ENCODE measurements at regions not wholly inside any gene's neighbourhood (a gene's known extent, or its start where the extent isn't known, plus 50 kb on each side); places are given as distances from the start of the nearest gene placed in this dataset.

DNA sequence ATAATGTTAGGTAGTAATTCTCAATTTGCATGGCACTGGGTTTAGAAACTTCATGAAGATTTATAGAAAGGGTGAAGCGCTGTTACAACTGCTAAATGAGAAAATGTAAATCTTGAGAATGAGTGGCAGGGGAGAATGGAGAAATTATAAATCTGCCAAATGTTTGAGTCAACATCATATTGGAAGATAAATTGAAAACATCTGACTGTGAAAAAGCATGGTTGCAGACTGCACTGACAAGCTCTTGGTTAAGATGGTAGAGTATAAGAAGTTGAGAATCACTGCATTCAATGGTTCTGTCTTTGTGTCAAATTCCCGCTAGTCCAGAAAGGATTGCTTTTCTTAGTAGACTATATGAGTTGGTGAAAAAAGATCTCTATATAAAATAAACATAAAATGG lies 113.3 kb upstream of the DUSP10 start:
- Histone ChIP-seq H3K36me3 (ENCODE audit: insufficient read depth) (no peaks in the 10 kb centered on the region), H3K4me2 (no peak overlapping the region), H2AFZ (ENCODE audit: low read depth) (no peak overlapping the region), H3K27me3 (ENCODE audit: insufficient read depth, low read depth) (no peaks in the 10 kb centered on the region), H3K79me2 (ENCODE audit: insufficient read depth, low read depth) (no peaks in the 10 kb centered on the region), H3K9ac (no peak overlapping the region), H3K4me3 (IDR thresholded peaks at IDR 0.05; ENCODE audit: insufficient read depth, low read depth, low read length) (no peak overlapping the region), H3K4me1 (ENCODE audit: low read depth, poor library complexity, severe bottlenecking) (no peaks in the 10 kb centered on the region), H3K27ac (no peak overlapping the region), H4K20me1 (ENCODE audit: insufficient read depth) (no peaks in the 10 kb centered on the region)
- TF ChIP-seq, protein P1, sequence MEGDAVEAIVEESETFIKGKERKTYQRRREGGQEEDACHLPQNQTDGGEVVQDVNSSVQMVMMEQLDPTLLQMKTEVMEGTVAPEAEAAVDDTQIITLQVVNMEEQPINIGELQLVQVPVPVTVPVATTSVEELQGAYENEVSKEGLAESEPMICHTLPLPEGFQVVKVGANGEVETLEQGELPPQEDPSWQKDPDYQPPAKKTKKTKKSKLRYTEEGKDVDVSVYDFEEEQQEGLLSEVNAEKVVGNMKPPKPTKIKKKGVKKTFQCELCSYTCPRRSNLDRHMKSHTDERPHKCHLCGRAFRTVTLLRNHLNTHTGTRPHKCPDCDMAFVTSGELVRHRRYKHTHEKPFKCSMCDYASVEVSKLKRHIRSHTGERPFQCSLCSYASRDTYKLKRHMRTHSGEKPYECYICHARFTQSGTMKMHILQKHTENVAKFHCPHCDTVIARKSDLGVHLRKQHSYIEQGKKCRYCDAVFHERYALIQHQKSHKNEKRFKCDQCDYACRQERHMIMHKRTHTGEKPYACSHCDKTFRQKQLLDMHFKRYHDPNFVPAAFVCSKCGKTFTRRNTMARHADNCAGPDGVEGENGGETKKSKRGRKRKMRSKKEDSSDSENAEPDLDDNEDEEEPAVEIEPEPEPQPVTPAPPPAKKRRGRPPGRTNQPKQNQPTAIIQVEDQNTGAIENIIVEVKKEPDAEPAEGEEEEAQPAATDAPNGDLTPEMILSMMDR (conservative IDR thresholded peaks at IDR 0.05; ENCODE audit: low read depth, low read length): no peak

DNA sequence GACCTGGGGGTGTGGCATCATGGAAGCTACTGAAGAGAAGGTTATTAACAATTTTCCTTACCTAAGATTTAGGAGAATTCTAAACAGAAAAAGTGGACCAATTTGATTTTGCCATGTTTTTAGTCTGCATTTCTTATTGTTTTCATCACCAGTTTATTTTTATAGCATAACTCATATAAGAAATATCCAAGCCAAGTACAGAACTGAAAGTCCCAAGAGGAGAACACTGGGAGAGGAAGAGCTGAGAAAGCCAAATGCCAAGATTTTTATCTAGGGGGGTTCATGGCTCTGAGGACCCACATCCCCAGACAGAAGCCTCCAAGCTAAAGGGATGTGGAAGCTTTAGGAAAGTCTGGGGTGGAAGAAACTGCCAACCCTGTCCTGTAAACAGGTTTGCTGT lies 109.4 kb upstream of the DUSP10 start:
- Histone ChIP-seq H3K36me3 (ENCODE audit: insufficient read depth) (no peaks in the 10 kb centered on the region), H3K9ac (no peak overlapping the region), H3K79me2 (ENCODE audit: insufficient read depth, low read depth) (no peaks in the 10 kb centered on the region), H4K20me1 (ENCODE audit: insufficient read depth) (no peaks in the 10 kb centered on the region), H3K4me2 (no peak overlapping the region), H2AFZ (ENCODE audit: low read depth) (no peak overlapping the region), H3K4me1 (ENCODE audit: low read depth, poor library complexity, severe bottlenecking) (peaks cover 13% of the 10 kb centered on the region), H3K27ac (no peak overlapping the region), H3K4me3 (IDR thresholded peaks at IDR 0.05; ENCODE audit: insufficient read depth, low read depth, low read length) (no peak overlapping the region), H3K27me3 (ENCODE audit: insufficient read depth, low read depth) (no peaks in the 10 kb centered on the region)
- TF ChIP-seq, protein P1 (conservative IDR thresholded peaks at IDR 0.05; ENCODE audit: low read depth, low read length): no peak

DNA sequence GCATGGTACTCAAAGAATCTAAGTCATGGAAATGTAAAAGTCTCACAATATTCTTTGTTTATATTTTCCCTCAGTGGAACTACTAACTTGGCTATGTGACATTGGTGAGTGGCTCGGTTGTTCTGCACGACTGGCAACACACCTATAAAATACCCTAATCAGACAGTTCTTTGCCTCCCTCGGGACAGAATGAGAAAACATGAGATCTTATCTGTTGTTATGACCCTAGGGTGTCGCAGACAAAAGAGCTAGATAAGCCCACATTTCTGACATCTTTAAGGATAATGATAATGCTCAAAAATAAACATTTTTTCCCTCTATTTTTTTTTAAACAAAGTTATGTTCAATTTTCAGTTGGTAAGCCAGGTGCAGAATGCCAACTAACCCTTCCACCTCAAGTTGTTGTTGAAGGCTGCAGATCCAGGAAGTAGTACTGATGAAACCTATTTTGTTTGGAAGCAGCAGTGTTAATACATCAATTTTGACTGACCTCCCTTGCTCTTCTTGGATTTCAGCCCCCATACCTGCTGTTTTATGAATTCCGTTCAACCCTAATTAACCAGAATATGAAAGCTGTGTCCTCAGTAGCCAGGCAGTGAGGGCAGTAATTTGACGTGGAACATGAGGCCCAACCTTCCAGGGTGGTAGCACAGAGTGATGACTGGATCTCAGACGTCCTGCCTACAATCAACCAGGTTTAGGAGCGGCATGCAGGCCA lies 108.7 kb upstream of the DUSP10 start:
- H3K27me3 ChIP-seq (ENCODE audit: insufficient read depth, low read depth): no peaks in the 10 kb centered on the region
- TF ChIP-seq, protein P1 (conservative IDR thresholded peaks at IDR 0.05; ENCODE audit: low read depth, low read length): no peak
- H3K79me2 ChIP-seq (ENCODE audit: insufficient read depth, low read depth): no peaks in the 10 kb centered on the region
- H3K4me3 ChIP-seq (IDR thresholded peaks at IDR 0.05; ENCODE audit: insufficient read depth, low read depth, low read length): no peak overlapping the region
- H3K27ac ChIP-seq: no peak overlapping the region
- H3K36me3 ChIP-seq (ENCODE audit: insufficient read depth): no peaks in the 10 kb centered on the region
- H2AFZ ChIP-seq (ENCODE audit: low read depth): no peak overlapping the region
- H4K20me1 ChIP-seq (ENCODE audit: insufficient read depth): no peaks in the 10 kb centered on the region
- H3K4me1 ChIP-seq (ENCODE audit: low read depth, poor library complexity, severe bottlenecking): peaks cover 13% of the 10 kb centered on the region
- H3K4me2 ChIP-seq: no peak overlapping the region
- H3K9ac ChIP-seq: no peak overlapping the region

DNA sequence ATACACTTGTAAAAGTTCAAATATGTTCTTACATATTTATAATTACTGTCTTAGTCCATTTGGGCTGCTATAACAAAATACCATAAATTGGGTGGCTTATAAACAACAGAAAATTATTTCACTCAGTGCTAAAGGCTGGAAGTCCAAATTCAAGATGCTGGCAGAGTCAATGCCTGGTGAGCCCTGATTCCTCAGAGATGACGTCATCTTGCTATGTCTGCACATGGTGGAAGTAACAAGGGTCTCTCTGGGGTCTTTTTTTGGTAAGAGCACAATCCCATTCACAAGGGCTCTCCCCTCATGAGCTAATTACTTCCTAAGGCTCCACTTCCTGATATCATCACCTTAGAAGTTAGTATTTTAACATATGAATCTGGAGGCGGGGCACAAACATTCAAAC lies 108.0 kb upstream of the DUSP10 start:
- TF ChIP-seq, protein P1 (conservative IDR thresholded peaks at IDR 0.05; ENCODE audit: low read depth, low read length): no peak
- Histone ChIP-seq H3K27ac (no peak overlapping the region), H4K20me1 (ENCODE audit: insufficient read depth) (no peaks in the 10 kb centered on the region), H3K36me3 (ENCODE audit: insufficient read depth) (no peaks in the 10 kb centered on the region), H3K4me2 (peak overlapping the region; percentile 0; the same call in 1 of the 2 replicates), H3K4me3 (IDR thresholded peaks at IDR 0.05; ENCODE audit: insufficient read depth, low read depth, low read length) (no peak overlapping the region), H3K4me1 (ENCODE audit: low read depth, poor library complexity, severe bottlenecking) (peaks cover 13% of the 10 kb centered on the region), H3K27me3 (ENCODE audit: insufficient read depth, low read depth) (no peaks in the 10 kb centered on the region), H3K9ac (no peak overlapping the region), H3K79me2 (ENCODE audit: insufficient read depth, low read depth) (no peaks in the 10 kb centered on the region), H2AFZ (ENCODE audit: low read depth) (no peak overlapping the region)

Measured in KMS-11 (cell line).